ENCODE measurements at regions not wholly inside any gene's neighbourhood (a gene's known extent, or its start where the extent isn't known, plus 50 kb on each side); places are given as distances from the start of the nearest gene placed in this dataset.
"Not testable (repeated sequence)": the region's sequence is repeated elsewhere in the genome, so short reads cannot be mapped to it uniquely, and the experiment has no call there.

DNA sequence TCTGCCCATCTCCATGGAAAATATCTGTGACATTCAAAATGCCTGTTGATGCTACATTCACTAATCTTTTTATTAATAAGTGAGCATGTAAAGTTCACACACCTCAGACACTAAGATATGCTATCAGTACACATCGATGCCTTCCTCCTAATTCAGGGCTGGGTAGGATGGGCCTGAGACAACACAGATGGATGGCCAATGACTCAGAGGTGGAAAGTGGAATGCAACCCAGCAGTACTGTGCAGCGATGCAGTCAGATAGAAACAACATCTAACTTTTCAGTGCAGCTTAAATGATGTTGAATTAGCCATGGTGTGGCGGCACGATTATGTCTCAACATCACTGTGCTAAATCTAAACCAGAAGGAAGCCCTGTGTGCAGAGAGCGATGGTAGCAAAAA lies 161.6 kb upstream of the KCNJ15 start:
- DNase-seq (ENCODE audit: low read depth in 4 of 4, low spot score in 3 of 4), result no peak

DNA sequence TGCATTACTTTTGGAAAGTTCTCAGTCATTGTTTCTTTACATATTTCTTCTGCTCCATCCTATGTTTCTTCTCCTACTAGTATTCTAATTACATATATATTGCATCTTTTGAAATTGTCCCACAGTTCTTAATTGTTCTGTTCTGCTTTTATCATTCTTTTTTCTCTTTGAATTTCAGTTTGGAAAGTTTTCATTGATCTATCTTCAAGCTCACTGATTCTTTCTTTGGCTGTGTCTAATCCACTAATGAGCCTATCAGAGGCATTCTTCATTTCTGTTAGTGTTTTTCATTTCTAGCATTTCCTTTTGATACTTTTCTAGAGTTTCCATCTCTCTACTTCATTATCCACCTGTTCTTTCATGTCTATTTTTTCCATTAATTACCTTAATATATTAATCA lies 159.0 kb upstream of the KCNJ15 start:
- DNase-seq (ENCODE audit: low read depth in 4 of 4, low spot score in 3 of 4), result no peak

DNA sequence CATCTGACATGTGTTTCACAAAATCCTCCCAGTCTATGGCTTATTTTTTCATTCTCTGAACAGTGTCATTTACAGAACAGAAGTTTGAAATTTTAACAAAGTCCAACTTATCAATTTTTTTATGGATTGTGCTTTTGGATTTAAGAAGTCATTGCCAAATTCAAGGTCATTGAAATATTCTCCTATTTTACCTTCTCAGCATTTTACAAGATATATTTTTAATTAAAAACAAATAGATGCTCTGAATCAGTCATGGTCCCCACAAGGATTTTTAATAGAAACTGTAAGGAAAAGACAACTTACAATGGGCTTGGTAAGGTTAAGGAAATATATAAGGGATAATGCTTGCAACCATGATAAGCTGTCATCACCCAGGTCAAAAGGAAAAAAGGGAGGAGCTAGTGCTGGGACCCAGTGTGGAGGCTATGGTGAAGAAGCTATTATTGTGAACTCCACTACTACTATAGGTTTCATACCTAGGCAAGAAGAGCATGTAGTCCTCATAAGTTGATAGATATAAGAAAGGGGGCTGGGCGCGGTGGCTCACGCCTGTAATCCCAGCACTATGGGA lies 144.5 kb upstream of the KCNJ15 start:
- DNase-seq (ENCODE audit: low read depth in 4 of 4, low spot score in 3 of 4), result no peak

DNA sequence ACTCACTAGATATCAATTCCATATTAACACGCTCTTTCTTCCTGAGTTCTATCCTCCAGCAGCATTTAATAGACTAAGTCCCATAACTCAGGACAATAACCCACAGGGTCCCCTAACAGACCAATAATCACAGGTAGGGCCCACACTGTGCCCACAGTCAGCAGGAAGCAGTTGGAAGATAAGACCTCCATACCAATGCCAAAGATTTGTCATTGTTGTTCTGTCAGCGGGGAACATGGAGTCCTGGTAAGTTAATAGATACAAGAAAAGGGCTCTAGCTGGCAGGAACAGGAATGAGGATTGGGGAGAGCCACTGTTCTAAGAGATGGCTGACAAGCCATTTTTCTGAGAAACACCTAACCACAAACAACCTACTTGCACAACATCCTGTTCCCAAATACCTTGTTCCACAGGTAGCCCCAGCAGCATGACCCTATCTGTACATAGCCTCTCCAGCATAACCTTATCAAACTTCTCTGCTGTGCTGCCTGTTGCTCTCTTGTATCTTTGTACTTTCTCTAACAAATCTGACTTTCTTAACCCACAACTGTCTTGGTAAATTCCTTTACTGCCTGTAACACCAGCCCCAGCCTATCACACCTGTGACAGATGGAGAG lies 142.0 kb upstream of the KCNJ15 start:
- DNase-seq (ENCODE audit: low read depth in 4 of 4, low spot score in 3 of 4), result no peak

DNA sequence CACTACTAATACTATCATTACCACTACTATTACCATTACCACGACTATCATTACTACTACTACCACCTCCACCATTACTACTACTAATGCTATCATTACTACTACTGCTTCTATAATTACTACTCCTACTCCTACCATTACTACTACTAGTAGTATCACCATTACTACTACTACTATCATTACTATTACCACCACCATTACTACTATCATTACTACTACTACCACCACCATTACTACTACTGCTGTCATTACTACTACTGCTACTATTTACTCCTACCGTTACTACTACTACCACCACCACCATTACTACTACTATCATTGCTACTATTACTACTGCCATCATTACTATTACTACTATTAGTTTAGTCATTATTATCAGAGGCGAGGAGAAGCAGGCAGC lies 140.9 kb upstream of the KCNJ15 start:
- no peak for DNase-seq (ENCODE audit: low read depth in 4 of 4, low spot score in 3 of 4)

DNA sequence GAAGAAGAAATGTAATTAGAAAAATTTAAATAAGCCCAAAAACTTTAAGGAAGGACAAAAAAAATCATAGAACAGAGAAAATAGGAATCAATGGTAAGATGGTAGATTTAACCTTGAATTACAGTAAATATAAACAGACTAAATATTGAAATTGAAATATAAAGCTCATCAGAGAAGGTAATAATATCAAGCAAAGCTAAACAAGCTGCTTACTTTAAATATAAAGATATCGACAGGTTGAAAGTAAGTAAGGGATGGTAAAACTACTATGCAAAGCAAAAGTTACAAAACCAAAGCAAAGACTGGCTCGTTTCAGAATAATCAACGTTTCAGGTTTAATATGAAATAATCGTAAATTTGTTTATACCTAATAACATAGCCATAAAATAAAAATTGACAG lies 137.0 kb upstream of the KCNJ15 start:
- no peak for DNase-seq (ENCODE audit: low read depth in 4 of 4, low spot score in 3 of 4)

DNA sequence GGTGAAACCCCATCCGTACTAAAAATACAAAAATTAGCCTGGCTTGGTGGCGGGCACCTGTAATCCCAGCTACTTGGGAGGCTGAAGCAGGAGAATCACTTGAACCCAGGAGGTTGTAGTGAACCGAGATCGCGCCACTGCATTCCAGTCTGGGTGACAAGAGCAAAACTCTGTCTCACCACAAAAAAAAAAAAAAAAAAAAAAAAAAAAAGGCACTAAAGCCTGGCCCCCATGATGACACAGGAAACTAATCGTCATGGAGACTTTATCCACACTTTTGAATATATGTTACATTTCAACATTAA lies 136.2 kb upstream of the KCNJ15 start:
- DNase-seq (ENCODE audit: low read depth in 4 of 4, low spot score in 3 of 4), result not testable (repeated sequence)

DNA sequence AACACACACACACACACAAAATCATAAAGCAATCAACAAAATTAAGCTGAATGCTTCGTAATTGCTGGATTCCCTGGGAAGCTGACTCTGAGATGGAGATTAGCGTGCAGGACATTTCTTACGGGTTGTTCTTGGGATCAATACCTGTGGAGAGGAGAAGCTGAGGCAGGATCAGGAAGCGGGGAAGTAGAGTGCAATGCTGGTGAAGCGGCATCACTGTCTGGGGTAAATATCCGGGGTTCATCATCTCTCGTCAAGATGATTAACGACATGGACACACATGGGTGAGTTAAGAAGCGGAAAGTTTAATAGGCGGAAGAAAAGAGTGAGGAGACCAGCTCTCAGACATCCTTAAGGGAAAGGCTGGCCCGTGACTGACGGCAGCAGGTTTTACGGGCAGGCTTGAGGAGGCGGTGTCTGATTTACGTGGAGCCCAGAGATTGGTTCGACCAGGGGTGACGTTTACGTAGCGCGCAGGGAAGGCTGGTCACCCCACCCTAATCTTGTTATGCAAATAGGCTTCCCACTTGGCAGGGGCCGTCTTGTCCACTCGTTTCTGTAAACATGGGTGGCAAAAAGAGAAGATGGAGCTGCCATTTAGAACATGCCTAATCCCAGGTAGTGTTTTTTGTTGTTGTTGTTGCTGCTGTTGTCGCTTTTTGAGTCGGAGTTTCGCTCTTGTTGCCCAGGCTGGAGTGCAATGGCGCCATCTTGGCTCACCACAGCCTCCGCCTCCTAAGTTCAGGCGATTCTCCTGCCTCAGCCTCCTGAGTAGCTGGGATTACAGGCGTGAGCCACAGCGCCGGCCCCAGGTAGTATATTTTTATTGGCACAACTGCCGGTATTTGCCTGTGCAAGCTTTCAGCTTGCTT lies 135.6 kb upstream of the KCNJ15 start:
- no peak for DNase-seq (ENCODE audit: low read depth in 4 of 4, low spot score in 3 of 4)

DNA sequence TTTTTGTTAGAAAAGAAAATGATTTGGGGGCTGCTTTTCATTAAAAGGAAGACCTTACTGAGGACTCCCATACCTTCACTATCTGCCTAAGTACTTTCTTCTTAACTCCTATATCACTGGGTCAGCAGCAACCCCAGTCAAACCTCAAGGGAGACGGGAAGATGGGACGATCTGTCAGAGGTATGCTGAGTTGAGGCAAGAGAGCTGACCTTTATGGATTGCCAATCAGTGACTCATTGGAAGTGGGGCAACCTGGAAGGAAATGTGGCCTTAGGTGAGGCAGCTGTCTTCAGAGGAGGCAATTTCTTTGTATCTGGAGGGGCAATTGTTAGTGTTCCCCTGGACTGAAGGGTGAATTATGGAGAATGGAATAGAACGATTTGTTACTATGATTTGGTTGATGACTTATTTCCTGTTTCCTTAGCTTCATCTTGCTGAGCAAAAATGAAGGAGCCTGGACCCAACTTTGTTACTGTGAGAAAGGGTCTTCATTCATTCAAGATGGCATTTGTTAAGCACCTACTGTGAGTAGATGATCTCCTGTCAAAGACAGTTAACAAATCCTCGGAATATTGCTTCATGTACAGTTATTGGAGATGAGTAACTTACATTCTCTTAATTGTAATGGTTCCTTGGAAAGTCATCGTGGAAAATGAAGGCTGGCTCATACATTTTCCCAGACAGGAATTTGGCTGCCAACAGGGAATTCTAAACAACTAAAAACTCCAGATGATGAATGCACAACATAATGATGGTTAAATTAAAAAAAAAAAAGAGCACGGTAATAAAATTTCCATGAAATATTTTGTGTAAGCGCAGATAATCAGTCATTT lies 134.7 kb upstream of the KCNJ15 start:
- DNase-seq (ENCODE audit: low read depth in 4 of 4, low spot score in 3 of 4), result no peak

DNA sequence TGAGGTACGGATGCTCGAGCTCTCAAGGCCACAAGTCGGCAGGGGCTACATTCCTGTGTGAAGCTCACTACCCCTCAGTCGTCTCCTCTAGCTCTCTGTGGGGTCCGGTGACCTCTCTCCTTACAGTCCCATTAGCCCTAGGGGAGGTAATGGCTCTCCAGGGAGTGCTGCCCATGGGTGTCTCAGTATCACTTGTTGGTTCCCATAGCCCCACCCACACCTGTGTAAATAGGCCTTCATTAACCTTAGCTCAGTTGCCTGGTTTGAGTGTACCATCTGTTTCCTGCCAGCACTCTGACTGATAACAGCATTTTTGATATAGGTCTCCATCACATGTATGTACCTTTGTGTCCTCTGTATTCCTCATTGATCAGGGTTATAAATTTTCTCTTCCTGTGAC lies 133.2 kb upstream of the KCNJ15 start:
- DNase-seq (ENCODE audit: low read depth in 4 of 4, low spot score in 3 of 4), result no peak

DNA sequence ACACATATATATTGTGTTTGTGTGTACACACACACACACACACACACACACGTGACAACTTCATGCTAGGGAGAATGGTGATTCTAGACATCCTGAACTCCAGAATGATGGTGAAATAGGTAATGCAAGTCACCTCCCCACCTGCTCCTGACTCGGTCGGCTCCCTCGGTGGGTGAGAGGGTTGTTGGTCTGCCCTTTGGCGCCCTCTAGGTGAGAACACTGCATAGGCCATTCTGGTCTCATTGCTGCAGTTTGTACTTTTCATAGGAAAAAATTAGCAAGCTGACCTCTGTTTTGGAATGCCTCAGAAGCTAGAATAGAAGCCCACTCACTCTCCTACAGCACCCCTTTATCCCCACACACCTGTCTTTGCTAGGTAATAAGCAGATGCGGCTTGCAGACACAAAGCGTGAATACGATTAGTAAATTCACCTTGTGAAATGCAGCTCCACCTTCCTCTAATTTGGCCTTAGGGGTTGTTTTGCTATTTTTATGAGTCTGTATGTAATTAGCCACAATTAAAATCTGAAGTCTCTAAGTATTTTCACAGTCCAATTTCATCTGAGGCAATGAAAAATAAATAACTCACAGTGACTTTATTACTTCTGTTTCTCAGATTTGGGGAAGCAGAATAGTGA lies 130.0 kb upstream of the KCNJ15 start:
- peak in 2 of 4 donors; percentile 29 to 35 for DNase-seq (ENCODE audit: low read depth in 4 of 4, low spot score in 3 of 4)

DNA sequence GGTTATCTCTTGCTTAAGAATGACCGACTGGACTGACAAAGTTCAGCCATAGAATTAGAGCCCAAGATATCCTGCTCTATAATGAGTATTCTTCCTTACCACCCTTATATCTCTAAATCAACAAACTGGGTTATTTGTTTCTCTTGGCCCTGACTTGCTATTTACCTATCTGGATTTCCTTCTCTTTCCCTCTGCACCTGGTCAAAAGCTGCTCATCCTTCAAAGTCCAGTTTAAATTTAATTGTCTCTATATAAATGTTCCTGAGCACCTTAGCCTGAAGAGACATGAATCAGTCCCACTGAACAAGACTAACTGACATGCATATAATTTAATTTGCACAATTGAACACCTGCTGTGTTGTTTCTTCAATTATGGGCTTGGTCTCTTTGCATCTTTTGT lies 127.1 kb upstream of the KCNJ15 start:
- no peak for DNase-seq (ENCODE audit: low read depth in 4 of 4, low spot score in 3 of 4)

DNA sequence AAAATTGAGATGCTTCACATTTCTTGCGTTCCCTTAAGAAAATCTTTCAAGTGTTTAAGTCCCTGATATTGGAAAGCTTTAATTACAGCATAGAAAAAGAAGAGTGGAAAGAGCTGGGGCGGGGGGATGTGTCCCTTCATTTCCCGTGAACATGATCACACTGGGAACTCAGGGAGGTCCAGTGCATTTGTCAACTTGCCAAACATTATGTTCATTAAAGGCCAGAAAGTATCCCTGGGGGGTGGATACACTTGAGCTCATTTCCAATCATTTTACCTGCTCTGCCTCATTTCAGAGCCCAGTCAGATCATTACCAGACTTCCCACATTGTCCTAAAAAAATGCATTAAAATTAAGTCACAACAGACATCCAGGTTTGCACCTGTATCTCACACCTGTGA lies 123.6 kb upstream of the KCNJ15 start:
- no peak for DNase-seq (ENCODE audit: low read depth in 4 of 4, low spot score in 3 of 4)

DNA sequence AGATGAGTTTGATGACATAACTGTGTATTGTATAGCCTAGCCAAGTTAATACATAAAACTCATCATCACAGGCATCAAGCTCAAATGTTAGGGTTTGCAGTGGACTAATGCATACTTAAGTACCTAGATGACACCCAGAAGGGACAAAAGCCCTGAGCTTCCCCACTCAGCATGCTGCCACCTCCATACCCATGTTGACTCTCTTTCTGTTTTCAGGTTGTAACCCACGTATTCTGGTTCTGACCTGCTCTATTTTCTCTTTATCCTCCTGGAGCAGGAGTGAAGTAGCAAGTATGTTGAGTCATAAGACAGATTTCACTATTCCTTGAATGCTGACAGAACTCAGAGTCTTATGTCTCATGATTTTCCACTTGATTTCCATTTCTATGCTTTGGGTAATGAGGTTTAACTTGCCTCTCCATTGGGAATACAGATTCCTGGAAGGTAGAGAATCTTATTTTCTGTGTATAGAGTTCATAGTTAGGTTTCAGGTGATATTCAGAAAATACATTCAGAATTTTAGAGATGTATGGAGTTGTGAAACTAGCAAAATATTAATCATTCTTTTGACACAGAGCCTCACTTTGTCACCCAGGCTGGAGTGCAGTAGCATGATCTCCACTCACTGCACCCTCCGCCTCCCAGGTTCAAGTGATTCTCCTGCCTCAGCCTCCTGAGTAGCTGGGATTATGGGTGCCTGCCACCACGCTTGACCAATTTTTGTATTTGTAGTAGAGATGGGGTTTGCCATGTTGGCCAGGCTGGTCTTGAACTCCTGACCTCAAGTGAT lies 122.5 kb upstream of the KCNJ15 start:
- DNase-seq (ENCODE audit: low read depth in 4 of 4, low spot score in 3 of 4), result no peak

DNA sequence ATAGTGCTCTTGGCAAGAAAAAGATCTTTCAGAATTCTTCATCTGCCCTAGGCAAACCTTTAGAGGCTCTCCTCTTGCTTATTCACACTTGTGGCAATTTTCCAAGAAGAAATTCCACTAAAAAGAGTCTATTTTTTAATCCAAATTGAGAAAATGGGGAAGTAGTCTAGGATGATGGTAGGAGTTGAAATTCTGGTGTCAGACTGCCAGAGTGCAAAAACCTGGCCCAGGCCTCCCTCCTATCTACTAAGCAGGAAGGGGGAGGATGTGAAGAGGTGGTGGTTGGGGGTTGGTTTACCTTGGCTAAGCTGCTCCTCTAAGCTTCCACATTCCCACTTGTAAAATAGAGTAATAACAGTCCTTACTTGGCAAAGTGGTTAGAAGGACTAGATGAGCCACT lies 120.6 kb upstream of the KCNJ15 start:
- no peak for DNase-seq (ENCODE audit: low read depth in 4 of 4, low spot score in 3 of 4)

DNA sequence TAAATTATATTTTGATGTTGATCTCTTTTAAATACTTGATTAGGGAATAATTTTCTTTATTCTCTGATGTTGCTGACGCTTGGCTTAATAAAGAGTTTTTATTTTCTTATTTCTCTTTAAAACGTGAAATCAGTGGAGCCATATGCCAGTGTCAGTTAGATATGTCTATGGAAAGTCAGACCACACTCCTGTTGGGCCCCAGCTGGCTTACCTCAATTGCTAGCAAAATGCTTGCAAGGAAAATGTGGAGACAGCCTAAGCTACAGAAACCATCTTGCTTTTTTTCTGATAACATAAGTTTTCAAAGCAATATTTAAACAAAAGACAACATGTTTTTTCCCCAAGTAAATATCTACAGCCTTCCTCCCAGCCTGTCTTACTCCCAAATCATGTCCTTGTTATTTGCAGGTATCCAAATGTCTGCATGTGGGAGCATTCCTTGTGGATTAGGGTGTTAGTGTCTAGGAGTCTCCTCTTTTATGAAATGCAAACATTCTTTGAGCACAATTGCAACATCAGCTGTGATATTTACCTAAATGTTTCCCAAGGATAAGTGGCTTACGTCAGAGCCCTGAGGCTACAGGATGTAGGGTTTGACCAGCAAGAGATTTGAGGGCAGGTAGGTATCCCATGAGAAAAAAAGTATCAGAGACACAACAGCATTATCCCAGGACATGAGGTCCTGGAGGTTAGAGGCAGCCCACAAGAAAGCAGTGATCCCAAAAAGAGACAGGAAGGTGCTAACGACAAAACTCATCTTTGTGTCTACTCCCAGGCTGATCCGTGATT lies 117.2 kb upstream of the KCNJ15 start:
- no peak for DNase-seq (ENCODE audit: low read depth in 4 of 4, low spot score in 3 of 4)

DNA sequence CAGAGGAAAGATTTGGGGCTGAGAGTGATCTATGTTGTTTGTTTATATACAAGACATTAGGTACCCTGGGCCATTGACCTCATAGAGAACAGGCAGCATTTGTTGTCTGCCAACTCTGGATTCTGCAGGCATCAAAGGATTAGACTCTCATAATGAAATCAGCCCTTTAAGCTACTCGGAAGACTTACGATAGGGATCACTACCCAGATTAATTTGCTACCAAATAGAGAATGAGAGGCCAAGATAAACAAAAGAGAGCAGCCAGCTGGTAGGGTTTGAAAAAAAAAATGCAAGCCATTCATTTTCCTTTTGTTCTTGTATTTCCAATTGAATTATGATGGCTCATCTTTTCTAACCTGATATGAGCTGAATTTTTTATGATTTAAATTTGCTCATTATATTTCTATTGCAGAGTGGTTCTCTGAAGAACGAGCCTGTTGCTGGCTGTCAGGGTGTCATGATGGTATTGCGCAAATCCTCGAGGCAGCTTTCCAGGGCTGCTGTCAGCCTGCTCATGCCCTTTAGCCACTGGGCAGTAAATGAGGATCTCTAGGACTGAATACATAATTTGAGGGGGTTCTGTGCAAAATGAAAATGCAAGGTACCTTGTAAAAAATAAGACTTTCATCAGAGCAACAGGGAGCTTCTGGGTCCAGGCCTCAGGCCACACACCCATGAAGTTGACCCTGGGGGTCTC lies 116.4 kb upstream of the KCNJ15 start:
- DNase-seq (ENCODE audit: low read depth in 4 of 4, low spot score in 3 of 4), result peak in 2 of 4 donors; percentile 17 to 31

DNA sequence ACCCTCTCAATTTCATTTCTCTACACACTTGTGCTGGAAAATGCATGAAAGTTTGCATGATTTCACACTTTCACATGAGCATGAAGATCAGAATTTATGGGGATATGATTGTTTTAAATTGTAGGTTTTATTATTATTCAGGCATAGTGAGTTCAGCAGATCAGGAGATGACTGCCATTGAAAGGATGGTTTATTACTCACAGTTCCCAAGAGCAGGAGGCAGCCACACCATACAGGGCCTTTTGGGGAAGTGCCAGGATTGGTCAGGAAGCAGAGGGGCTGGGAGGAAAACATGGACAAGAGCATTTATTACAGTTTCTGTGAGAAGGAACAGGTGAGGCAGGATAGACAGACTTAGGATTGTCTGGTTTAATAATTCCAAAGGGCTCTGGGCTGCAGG lies 114.6 kb upstream of the KCNJ15 start:
- no peak for DNase-seq (ENCODE audit: low read depth in 4 of 4, low spot score in 3 of 4)

DNA sequence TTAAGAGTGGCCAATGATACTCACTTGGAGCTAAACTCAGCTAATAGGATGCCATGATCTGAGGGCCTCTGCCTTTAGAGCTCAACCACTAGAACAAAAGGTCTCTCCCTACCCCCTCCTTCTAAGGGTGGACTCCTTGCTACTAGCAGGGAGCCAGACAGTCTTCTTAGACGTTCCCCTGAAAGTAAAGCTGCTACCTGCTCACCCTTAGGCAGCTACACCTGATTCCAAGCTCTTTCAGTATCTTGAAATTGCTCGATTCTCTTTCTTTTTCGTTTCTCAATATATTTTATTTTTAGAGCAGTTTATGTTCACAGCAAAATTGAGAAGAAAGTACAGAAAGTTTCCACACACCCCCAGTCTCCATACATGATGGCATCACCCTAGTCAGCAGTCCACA lies 112.6 kb upstream of the KCNJ15 start:
- DNase-seq (ENCODE audit: low read depth in 4 of 4, low spot score in 3 of 4), result no peak

Measured in left renal pelvis (tissue), 4 donors.